ENCODE measurements at regions not wholly inside any gene's neighbourhood (a gene's known extent, or its start where the extent isn't known, plus 50 kb on each side); places are given as distances from the start of the nearest gene placed in this dataset.

GRCh38 chr12:114743799-114744198 lies 59.8 kb upstream of the TBX3 start:
- no peak overlapping the region for H3K4me3 ChIP-seq (ENCODE audit: low read length)
- no peak for DNase-seq (ENCODE audit: low read depth, low spot score)

- no peak overlapping the region for H3K4me3 ChIP-seq (ENCODE audit: low read length)
- DNase-seq (ENCODE audit: low read depth, low spot score), result no peak
These were observed 59.3 kb upstream of the TBX3 start for GRCh38 chr12:114743289-114743688.

- H3K4me3 ChIP-seq (ENCODE audit: low read length), result no peak overlapping the region
- no peak for DNase-seq (ENCODE audit: low read depth, low spot score)
These were observed 58.4 kb upstream of the TBX3 start for GRCh38 chr12:114742363-114742762.

- H3K4me3 ChIP-seq (ENCODE audit: low read length), result no peak overlapping the region
- DNase-seq (ENCODE audit: low read depth, low spot score), result no peak
These were observed 58.0 kb upstream of the TBX3 start for GRCh38 chr12:114741940-114742339.

GRCh38 chr12:114740448-114740847 lies 56.5 kb upstream of the TBX3 start:
- no peak for DNase-seq (ENCODE audit: low read depth, low spot score)
- no peak overlapping the region for H3K4me3 ChIP-seq (ENCODE audit: low read length)

GRCh38 chr12:114738460-114739184 lies 54.6 kb upstream of the TBX3 start:
- no peak overlapping the region for H3K4me3 ChIP-seq (ENCODE audit: low read length)
- DNase-seq (ENCODE audit: low read depth, low spot score), result no peak

- DNase-seq (ENCODE audit: low read depth, low spot score), result no peak
- no peak overlapping the region for H3K4me3 ChIP-seq (ENCODE audit: low read length)
These were observed 51.9 kb upstream of the TBX3 start for GRCh38 chr12:114735680-114736374.

- DNase-seq (ENCODE audit: low read depth, low spot score), result no peak
- H3K4me3 ChIP-seq (ENCODE audit: low read length), result no peak overlapping the region
These were observed 51.0 kb upstream of the TBX3 start for GRCh38 chr12:114735011-114735410.

GRCh38 chr12:114733919-114734318 lies 49.9 kb upstream of the TBX3 start:
- no peak for DNase-seq (ENCODE audit: low read depth, low spot score)
- H3K4me3 ChIP-seq (ENCODE audit: low read length), result no peak overlapping the region

Data from Jurkat, Clone E6-1 (cell line).